ENCODE measurements at regions not wholly inside any gene's neighbourhood (a gene's known extent, or its start where the extent isn't known, plus 50 kb on each side); places are given as distances from the start of the nearest gene placed in this dataset.

GRCh38 chr10:8554574-8554973 lies 500.1 kb downstream of the GATA3 start:
- H3K27me3 ChIP-seq (ENCODE audit: control insufficient read depth in 4 of 4, insufficient read depth in 4 of 4, low read length in 3 of 4): no peaks in the 10 kb centered on the region
- no peak for TF ChIP-seq YY1 (IDR thresholded peaks at IDR 0.05)
- TF ChIP-seq GABPA (IDR thresholded peaks at IDR 0.05 in 1 of 2, conservative IDR thresholded peaks at IDR 0.05 in 1 of 2): no peak
- no peak for TF ChIP-seq HNF4G (IDR thresholded peaks at IDR 0.05)
- no peak for TF ChIP-seq SP1 (IDR thresholded peaks at IDR 0.05)
- no peak for TF ChIP-seq ZBTB33 (IDR thresholded peaks at IDR 0.05)
- TF ChIP-seq TAF1 (conservative IDR thresholded peaks at IDR 0.05): no peak
- no peak for TF ChIP-seq ATF3 (IDR thresholded peaks at IDR 0.05)
- no peak for TF ChIP-seq FOXA1 (IDR thresholded peaks at IDR 0.05)
- TF ChIP-seq RXRA (IDR thresholded peaks at IDR 0.05): no peak
- WGBS: 58% methylated on average over 4 of the region's 4 CpGs
- no peaks in the 10 kb centered on the region for H3K36me3 ChIP-seq (ENCODE audit: control insufficient read depth in 4 of 4, insufficient read depth in 3 of 4, low read depth in 1 of 4, low read length in 3 of 4)
- no peak overlapping the region for H3K9ac ChIP-seq (ENCODE audit: low read depth in 1 of 2, low read length in 2 of 2)
- peaks cover 0 to 4% (median 0%) of the 10 kb centered on the region in 4 donors for H3K9me3 ChIP-seq (ENCODE audit: control insufficient read depth in 4 of 4, low read length in 3 of 4)
- H3K4me3 ChIP-seq (ENCODE audit: low read depth in 1 of 3, low read length in 3 of 3): no peak overlapping the region
- no peaks in the 10 kb centered on the region for H3K4me1 ChIP-seq (ENCODE audit: control insufficient read depth in 4 of 4, insufficient read depth in 4 of 4, low read length in 3 of 4)
- H3K27ac ChIP-seq (ENCODE audit: low read depth in 1 of 2, low read length in 2 of 2): no peak overlapping the region
- DNase-seq (ENCODE audit: low spot score): no peak

GRCh38 chr10:8556321-8556720 lies 501.8 kb downstream of the GATA3 start:
- Histone ChIP-seq H3K36me3 (ENCODE audit: control insufficient read depth in 4 of 4, insufficient read depth in 3 of 4, low read depth in 1 of 4, low read length in 3 of 4) (no peaks in the 10 kb centered on the region), H3K27ac (ENCODE audit: low read depth in 1 of 2, low read length in 2 of 2) (no peak overlapping the region), H3K9ac (ENCODE audit: low read depth in 1 of 2, low read length in 2 of 2) (no peak overlapping the region), H3K9me3 (ENCODE audit: control insufficient read depth in 4 of 4, low read length in 3 of 4) (peaks cover 0 to 4% (median 0%) of the 10 kb centered on the region in 4 donors), H3K27me3 (ENCODE audit: control insufficient read depth in 4 of 4, insufficient read depth in 4 of 4, low read length in 3 of 4) (no peaks in the 10 kb centered on the region), H3K4me3 (ENCODE audit: low read depth in 1 of 3, low read length in 3 of 3) (no peak overlapping the region), H3K4me1 (ENCODE audit: control insufficient read depth in 4 of 4, insufficient read depth in 4 of 4, low read length in 3 of 4) (no peaks in the 10 kb centered on the region)
- DNase-seq (ENCODE audit: low spot score): no peak
- TF ChIP-seq NR2F2 (IDR thresholded peaks at IDR 0.05) (no peak), RXRA (IDR thresholded peaks at IDR 0.05) (no peak), HNF4G (IDR thresholded peaks at IDR 0.05) (no peak), FOXA1 (IDR thresholded peaks at IDR 0.05) (no peak), TAF1 (conservative IDR thresholded peaks at IDR 0.05) (no peak), REST (IDR thresholded peaks at IDR 0.05) (no peak), FOXA2 (IDR thresholded peaks at IDR 0.05) (no peak), JUND (IDR thresholded peaks at IDR 0.05) (no peak), HNF4A (conservative IDR thresholded peaks at IDR 0.05) (no peak), ATF3 (IDR thresholded peaks at IDR 0.05) (no peak), GABPA (IDR thresholded peaks at IDR 0.05 in 1 of 2, conservative IDR thresholded peaks at IDR 0.05 in 1 of 2) (no peak), YY1 (IDR thresholded peaks at IDR 0.05) (no peak), CTCF (IDR thresholded peaks at IDR 0.05; ENCODE audit: low read depth, low read length, missing input control) (no peak), MAX (IDR thresholded peaks at IDR 0.05) (no peak), ZBTB33 (IDR thresholded peaks at IDR 0.05) (no peak), SP1 (IDR thresholded peaks at IDR 0.05) (no peak)
